ENCODE measurements at regions not wholly inside any gene's neighbourhood (a gene's known extent, or its start where the extent isn't known, plus 50 kb on each side); places are given as distances from the start of the nearest gene placed in this dataset.

DNA sequence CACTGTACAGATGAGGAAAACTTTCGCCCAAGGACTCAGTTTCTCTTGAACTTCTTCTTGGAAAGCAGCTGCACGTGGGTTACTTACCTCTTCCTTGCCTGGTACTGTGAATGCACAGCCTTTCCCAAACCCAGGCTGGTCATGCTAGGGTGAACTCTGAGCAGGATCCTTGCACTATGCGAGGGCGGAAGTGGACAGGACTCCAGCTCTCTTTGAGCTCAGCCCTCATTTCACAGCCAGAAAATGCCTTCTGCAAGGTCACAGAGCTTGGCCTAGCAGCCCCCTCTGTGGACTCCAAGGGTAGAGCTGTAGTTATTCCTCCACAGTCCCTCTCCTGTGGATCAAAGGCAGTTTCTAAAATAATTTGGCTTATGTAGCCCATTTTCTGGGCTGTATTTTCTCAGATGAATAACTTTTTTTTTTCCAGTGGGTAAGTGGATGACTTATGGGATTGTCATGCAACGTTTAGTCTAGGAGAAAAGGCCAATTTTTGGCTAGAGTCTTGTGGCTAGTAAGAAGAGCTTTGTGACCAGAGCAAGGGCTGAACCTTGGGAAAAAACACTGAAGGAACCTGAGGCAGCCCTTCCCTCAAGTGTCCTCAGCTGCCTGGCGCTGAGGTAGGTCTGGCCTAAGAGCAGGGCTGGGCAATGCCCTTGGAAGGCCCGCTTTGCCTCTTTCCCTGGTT, 172.7 kb downstream of the SCP2D1 start:
- H3K36me3 ChIP-seq, result no peaks in the 10 kb centered on the region
- DNase-seq, result no peak
- peaks cover 77% of the 10 kb centered on the region for H3K27me3 ChIP-seq (ENCODE audit: insufficient read depth, low read depth, severe bottlenecking)
- TF ChIP-seq, protein P1, sequence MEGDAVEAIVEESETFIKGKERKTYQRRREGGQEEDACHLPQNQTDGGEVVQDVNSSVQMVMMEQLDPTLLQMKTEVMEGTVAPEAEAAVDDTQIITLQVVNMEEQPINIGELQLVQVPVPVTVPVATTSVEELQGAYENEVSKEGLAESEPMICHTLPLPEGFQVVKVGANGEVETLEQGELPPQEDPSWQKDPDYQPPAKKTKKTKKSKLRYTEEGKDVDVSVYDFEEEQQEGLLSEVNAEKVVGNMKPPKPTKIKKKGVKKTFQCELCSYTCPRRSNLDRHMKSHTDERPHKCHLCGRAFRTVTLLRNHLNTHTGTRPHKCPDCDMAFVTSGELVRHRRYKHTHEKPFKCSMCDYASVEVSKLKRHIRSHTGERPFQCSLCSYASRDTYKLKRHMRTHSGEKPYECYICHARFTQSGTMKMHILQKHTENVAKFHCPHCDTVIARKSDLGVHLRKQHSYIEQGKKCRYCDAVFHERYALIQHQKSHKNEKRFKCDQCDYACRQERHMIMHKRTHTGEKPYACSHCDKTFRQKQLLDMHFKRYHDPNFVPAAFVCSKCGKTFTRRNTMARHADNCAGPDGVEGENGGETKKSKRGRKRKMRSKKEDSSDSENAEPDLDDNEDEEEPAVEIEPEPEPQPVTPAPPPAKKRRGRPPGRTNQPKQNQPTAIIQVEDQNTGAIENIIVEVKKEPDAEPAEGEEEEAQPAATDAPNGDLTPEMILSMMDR (IDR thresholded peaks at IDR 0.05; ENCODE audit: low read depth, low read length), result no peak
- H3K9me3 ChIP-seq (ENCODE audit: severe bottlenecking), result no peaks in the 10 kb centered on the region
- no peak overlapping the region for H3K4me3 ChIP-seq (ENCODE audit: low read depth, low read length)
- no peak overlapping the region for H3K27ac ChIP-seq

DNA sequence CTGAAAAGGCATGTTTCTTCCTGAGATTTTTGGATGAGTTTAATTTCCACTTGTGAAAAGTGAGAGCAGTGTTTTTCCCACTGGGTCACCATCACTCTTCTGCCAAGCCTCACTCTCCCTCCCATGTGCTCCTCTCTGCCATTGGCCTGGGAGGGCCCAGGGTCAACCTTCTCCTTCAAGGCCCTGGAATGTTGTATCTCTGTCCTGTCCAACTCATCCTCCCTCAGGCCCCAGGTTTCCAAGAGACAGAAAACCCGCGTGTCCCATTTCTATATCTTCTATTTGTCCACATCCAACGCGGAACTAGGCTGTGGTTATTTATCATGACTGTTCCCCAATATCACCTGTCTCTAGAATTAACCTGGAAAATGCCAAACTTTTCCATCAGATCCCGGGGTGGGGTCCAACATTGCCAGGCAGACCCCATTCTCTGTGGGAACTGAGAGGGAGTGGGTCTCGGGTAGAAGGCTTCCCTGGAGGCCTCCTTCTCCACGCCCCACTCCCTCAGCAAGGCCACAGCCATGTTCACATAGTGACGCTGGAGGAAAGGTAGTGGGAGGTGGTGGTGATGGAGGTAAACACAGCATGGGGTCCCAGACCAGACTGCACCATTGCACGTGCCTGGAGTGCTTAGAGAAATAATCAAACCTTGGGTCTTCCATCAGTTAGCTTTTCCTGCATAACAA, 173.5 kb downstream of the SCP2D1 start:
- no peak for DNase-seq
- Histone ChIP-seq H3K9me3 (ENCODE audit: severe bottlenecking) (no peaks in the 10 kb centered on the region), H3K27me3 (ENCODE audit: insufficient read depth, low read depth, severe bottlenecking) (peaks cover 74% of the 10 kb centered on the region), H3K36me3 (no peaks in the 10 kb centered on the region), H3K4me3 (ENCODE audit: low read depth, low read length) (no peak overlapping the region), H3K27ac (no peak overlapping the region)
- TF ChIP-seq, protein P1 (IDR thresholded peaks at IDR 0.05; ENCODE audit: low read depth, low read length), result no peak

DNA sequence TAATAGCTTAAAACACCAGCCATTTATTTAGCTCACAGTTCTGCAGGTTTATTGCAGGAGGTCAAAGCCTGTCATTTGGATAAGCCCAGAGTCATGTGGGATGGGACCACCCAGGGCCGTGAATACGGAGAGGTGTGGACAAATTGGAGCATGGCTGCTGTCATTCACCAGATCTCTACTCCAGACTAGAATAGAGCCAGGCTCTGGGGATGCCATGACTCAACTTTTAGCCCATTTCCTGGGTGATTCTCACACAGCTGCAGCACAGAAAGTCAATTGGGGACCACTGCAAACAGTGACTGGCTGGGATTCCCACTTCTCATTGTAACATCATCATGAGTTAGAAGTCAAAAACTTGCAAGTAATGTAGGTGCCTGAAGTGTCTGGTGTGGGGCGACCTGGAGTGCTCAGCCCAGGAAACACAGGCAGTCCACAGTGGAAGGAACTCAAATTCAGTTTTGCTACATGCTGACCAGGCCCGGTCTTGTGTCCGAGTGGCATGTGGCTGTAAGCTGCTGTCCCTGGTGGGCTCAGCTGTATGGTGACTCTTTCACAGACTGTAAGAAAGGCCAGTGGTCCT, 174.3 kb downstream of the SCP2D1 start:
- TF ChIP-seq, protein P1 (IDR thresholded peaks at IDR 0.05; ENCODE audit: low read depth, low read length), result no peak
- Histone ChIP-seq H3K27ac (no peak overlapping the region), H3K9me3 (ENCODE audit: severe bottlenecking) (no peaks in the 10 kb centered on the region), H3K27me3 (ENCODE audit: insufficient read depth, low read depth, severe bottlenecking) (peaks cover 66% of the 10 kb centered on the region), H3K4me3 (ENCODE audit: low read depth, low read length) (no peak overlapping the region), H3K36me3 (no peaks in the 10 kb centered on the region)
- no peak for DNase-seq

DNA sequence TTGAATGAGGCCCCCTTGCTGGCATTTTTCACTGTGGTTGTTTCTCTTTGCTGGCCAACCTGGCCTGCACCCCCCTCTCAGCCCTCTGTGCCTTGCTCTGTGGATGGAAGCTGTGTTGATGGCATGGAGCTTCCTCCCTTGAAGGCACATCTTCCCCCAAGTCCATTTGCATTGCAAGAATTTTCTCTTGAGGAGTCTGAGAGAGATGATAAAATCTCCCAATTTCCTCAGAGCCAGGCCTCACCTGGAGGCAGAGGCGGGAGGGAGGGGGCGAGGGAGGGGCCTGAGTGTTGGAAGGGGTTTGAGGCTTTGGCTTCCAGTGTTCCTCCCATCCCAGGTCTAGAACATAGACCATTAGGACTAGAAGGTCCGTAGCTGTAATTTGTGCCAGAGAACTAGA, 175.1 kb downstream of the SCP2D1 start:
- H3K36me3 ChIP-seq, result no peaks in the 10 kb centered on the region
- H3K4me3 ChIP-seq (ENCODE audit: low read depth, low read length), result no peak overlapping the region
- TF ChIP-seq, protein P1 (IDR thresholded peaks at IDR 0.05; ENCODE audit: low read depth, low read length), result no peak
- H3K27me3 ChIP-seq (ENCODE audit: insufficient read depth, low read depth, severe bottlenecking), result peaks cover 61% of the 10 kb centered on the region
- DNase-seq, result no peak
- H3K9me3 ChIP-seq (ENCODE audit: severe bottlenecking), result no peaks in the 10 kb centered on the region
- no peak overlapping the region for H3K27ac ChIP-seq

DNA sequence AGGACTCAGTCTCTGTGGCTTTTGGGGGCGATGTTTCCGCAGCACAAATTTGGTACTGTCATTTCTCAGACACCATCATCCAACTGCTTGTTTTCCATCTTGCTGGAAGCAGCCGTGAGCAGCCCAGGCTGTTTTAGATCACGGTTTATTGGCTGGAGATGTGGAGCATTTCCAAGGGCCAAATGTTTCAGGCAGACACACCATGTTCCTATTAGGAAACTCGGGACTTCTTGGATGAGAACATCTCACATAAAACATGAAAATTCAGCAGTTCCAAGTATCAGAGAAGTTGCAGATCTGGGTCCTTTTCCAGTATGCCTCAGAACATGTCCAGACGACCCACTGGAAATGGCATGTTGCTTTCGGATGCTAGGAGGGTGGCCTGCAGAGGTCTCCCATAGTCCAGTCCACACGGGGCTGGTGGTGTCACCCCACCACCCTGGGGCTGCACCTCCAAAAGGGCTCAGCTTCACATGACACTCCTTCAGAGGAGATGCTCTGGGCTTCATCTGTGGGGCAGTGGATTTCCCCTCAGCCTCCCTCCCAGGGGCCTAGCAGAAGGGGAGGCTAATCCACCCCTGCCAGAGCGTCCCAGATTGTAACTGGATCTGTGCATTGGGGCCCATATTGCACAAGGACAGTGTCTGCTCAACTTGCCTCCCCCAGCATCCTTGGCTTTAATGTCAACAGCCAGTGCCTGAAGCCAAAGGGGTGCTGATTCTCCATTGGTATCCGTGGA, 176.3 kb downstream of the SCP2D1 start:
- TF ChIP-seq, protein P1 (IDR thresholded peaks at IDR 0.05; ENCODE audit: low read depth, low read length), result no peak
- no peaks in the 10 kb centered on the region for H3K36me3 ChIP-seq
- no peak overlapping the region for H3K4me3 ChIP-seq (ENCODE audit: low read depth, low read length)
- no peaks in the 10 kb centered on the region for H3K9me3 ChIP-seq (ENCODE audit: severe bottlenecking)
- no peak for DNase-seq
- H3K27me3 ChIP-seq (ENCODE audit: insufficient read depth, low read depth, severe bottlenecking), result peaks cover 53% of the 10 kb centered on the region
- H3K27ac ChIP-seq, result no peak overlapping the region
